GM12878 (cell line): ENCODE measurements at regions not wholly inside any gene's neighbourhood (a gene's known extent, or its start where the extent isn't known, plus 50 kb on each side); places are given as distances from the start of the nearest gene placed in this dataset.

Source experiments
- ATAC-seq: fragments of 200-7000 bp; cut with Tn5 transposase; 3 replicates; pipeline ENCODE4 v1.9.1; 2020; ENCODE audit warnings: mild to moderate bottlenecking, moderate library complexity
- BruUV-seq: library from RNA; stranded (reverse); fragments of 400-500 nt; replicated peaks from 2 replicates; lab custom pipeline; 2021; lab: Mats Ljungman, UMichigan
- CTCF ChIA-PET: fragments of 300-600 bp; sonication (Branson Sonifier 250); formaldehyde crosslinking; extraction: SDS; loops from one replicate; lab custom pipeline; 2021; ENCODE audit warnings: inconsistent platforms; lab: Yijun Ruan, JAX
- POLR2A ChIA-PET: fragments of 350-600 bp; formaldehyde crosslinking; extraction: SDS; loops from one replicate; lab custom pipeline; 2021; ENCODE audit warnings: inconsistent platforms; lab: Charles Lee
- RAD21 ChIA-PET: fragments of 300-600 bp; sonication (Branson Sonifier 250); formaldehyde crosslinking; loops from one replicate; lab custom pipeline; 2023; ENCODE audit warnings: antibody characterized with exemption; ENCODE audit not compliant: unreplicated experiment; lab: Charles Lee
- SMC1A ChIA-PET: fragments of 300-600 bp; sonication (Branson Sonifier 250); formaldehyde crosslinking; loops from one replicate; lab custom pipeline; 2023; ENCODE audit not compliant: unreplicated experiment, uncharacterized antibody; lab: Charles Lee
- DNase-seq: peaks from one replicate; pipeline ENCODE4 v3.0.0-alpha.2; 2011; ENCODE audit warnings: low read depth, low spot score
- FAIRE-seq: peaks from 3 replicates; lab custom pipeline; 2011; peaks lifted over from hg19 to GRCh38; lab: Jason Lieb, UNC
- H2AFZ ChIP-seq: 2 replicates; pipeline ENCODE4 v1.6.0; 2011; ENCODE audit warnings: low read depth, low read length, control low read depth; ENCODE audit not compliant: control insufficient read depth
- H3K27ac ChIP-seq: 2 replicates; pipeline ENCODE4 v1.5.1; 2011; ENCODE audit warnings: control low read depth; ENCODE audit not compliant: control insufficient read depth, insufficient read depth
- H3K27me3 ChIP-seq, 2 experiments: replicated peaks in 1 of 2; 2 replicates each; pipeline versions ENCODE4 v1.6.0 to v1.6.1; 2011; ENCODE audit warnings: low read length in 1 of 2; ENCODE audit not compliant: control insufficient read depth in 2 of 2, insufficient read depth in 2 of 2
- H3K36me3 ChIP-seq, 2 experiments: 2 replicates each; pipeline ENCODE4 v1.5.1; 2011; ENCODE audit warnings: low read length in 1 of 2; ENCODE audit not compliant: control insufficient read depth in 2 of 2, insufficient read depth in 2 of 2
- H3K4me1 ChIP-seq: 2 replicates; pipeline ENCODE4 v1.6.1; 2011; ENCODE audit warnings: mild to moderate bottlenecking, low read length, moderate library complexity, mixed read lengths; ENCODE audit not compliant: control insufficient read depth, insufficient read depth
- H3K4me2 ChIP-seq: 2 replicates; pipeline ENCODE4 v1.6.0; 2011; ENCODE audit warnings: control low read depth; ENCODE audit not compliant: control insufficient read depth, insufficient read depth
- H3K4me3 ChIP-seq: fragments of 200-600 bp; sonication (generic); 2 replicates; pipeline ENCODE4 v1.5.1; 2016
- H3K79me2 ChIP-seq: 2 replicates; pipeline ENCODE4 v1.6.0; 2011; ENCODE audit warnings: low read length; ENCODE audit not compliant: control insufficient read depth, insufficient read depth
- H3K9ac ChIP-seq: 2 replicates; pipeline ENCODE4 v1.8.0; 2011; ENCODE audit warnings: low read length, control low read depth, mixed read lengths; ENCODE audit not compliant: control insufficient read depth, insufficient read depth
- H3K9me3 ChIP-seq: replicated peaks from 3 replicates; pipeline ENCODE4 v1.5.1; 2011; ENCODE audit warnings: mild to moderate bottlenecking, low read length; ENCODE audit not compliant: control insufficient read depth, insufficient read depth
- H4K20me1 ChIP-seq: 2 replicates; pipeline ENCODE4 v1.6.0; 2011; ENCODE audit not compliant: control insufficient read depth, insufficient read depth
- BCL3 ChIP-seq: IDR thresholded peaks from 2 replicates; pipeline ENCODE4 v1.6.1; 2011; ENCODE audit warnings: borderline replicate concordance, low read depth, mild to moderate bottlenecking, moderate library complexity, low read length; ENCODE audit not compliant: insufficient read depth, poor library complexity, severe bottlenecking
- CREB1 ChIP-seq: IDR thresholded peaks from 2 replicates; pipeline ENCODE4 v1.6.1; 2012; ENCODE audit warnings: low read depth, mild to moderate bottlenecking, inconsistent platforms
- ETV6 ChIP-seq, 2 experiments: fragments of 450-650 bp in 1 of 2; IDR thresholded peaks in 1 of 2; conservative IDR thresholded peaks in 1 of 2; 2 replicates each; pipeline ENCODE4 v1.6.1; 2014; ENCODE audit warnings: antibody characterized with exemption in 1 of 2, borderline replicate concordance in 1 of 2, low read depth in 1 of 2, mild to moderate bottlenecking in 1 of 2, moderate library complexity in 1 of 2
- FOS ChIP-seq: IDR thresholded peaks from 3 replicates; pipeline ENCODE4 v1.6.1; 2011; ENCODE audit warnings: borderline replicate concordance; ENCODE audit not compliant: insufficient read length; ENCODE audit errors: extremely low read depth
- JUND ChIP-seq: IDR thresholded peaks from 2 replicates; pipeline ENCODE4 v1.6.1; 2012; ENCODE audit warnings: low read depth, mild to moderate bottlenecking, low read length, improper control_type of control experiment, moderate library complexity
- KLF5 ChIP-seq: fragments of 450-650 bp; IDR thresholded peaks from 2 replicates; pipeline ENCODE4 v1.6.1; 2014; ENCODE audit warnings: mild to moderate bottlenecking; ENCODE audit not compliant: partially characterized antibody
- PKNOX1 ChIP-seq: fragments of 450-650 bp; IDR thresholded peaks from 2 replicates; pipeline ENCODE4 v1.6.1; 2016; ENCODE audit warnings: mild to moderate bottlenecking
- RBBP5 ChIP-seq: fragments of 200-600 bp; sonication (generic); conservative IDR thresholded peaks from 2 replicates; pipeline ENCODE4 v1.6.1; 2016
- RELB ChIP-seq: fragments of 450-650 bp; IDR thresholded peaks from 2 replicates; pipeline ENCODE4 v1.6.1; 2017; ENCODE audit warnings: low read depth, mild to moderate bottlenecking, moderate library complexity
- REST ChIP-seq: IDR thresholded peaks from 2 replicates; pipeline ENCODE4 v1.6.1; 2012; ENCODE audit warnings: mild to moderate bottlenecking, low read depth, low read length
- TCF3 ChIP-seq: IDR thresholded peaks from 2 replicates; pipeline ENCODE4 v1.6.1; 2012; ENCODE audit warnings: low read depth, mild to moderate bottlenecking, low read length, borderline replicate concordance; ENCODE audit not compliant: insufficient read depth
- WGBS: methylation state at CpG from one replicate; pipeline ENCODE4 v1.1.6; 2016; ENCODE audit warnings: low lambda C conversion rate; ENCODE audit not compliant: insufficient replicate concordance, insufficient coverage; ENCODE audit errors: missing lambda C conversion rate; 5-methylcytosine and 5-hydroxymethylcytosine counted together
- in situ Hi-C: fragments of 300-500 bp; cut with MboI; formaldehyde crosslinking; loops from 9 replicates; pipeline ENCODE4 v1.14.3; 2018; ENCODE audit warnings: mixed read lengths
- intact Hi-C: fragments of 100-400 bp; cut with micrococcal nuclease; formaldehyde crosslinking; loops from one replicate; pipeline ENCODE4 v1.14.2; 2022; ENCODE audit not compliant: unreplicated experiment

- no peak overlapping the region for H3K9ac ChIP-seq
- no peak overlapping the region for H3K4me3 ChIP-seq
- H3K79me2 ChIP-seq, result no peaks in the 10 kb centered on the region
- H3K27ac ChIP-seq, result no peak overlapping the region
- no peak overlapping the region for H3K4me2 ChIP-seq
- H3K36me3 ChIP-seq, result no peaks in the 10 kb centered on the region
- ChIA-PET POLR2A (no interaction called here), SMC1A (interaction anchor here (0.6 kb wide), 1 partner anchor 156 kb away, joined by 3 read pairs; no protein-coding TSS in a partner anchor), RAD21 (no interaction called here), CTCF (no interaction called here)
- no peak for ATAC-seq
- FAIRE-seq, result no peak
- no peaks in the 10 kb centered on the region for H3K9me3 ChIP-seq
- no peak for TF ChIP-seq RBBP5
- TF ChIP-seq JUND, result no peak
- TF ChIP-seq KLF5, result no peak
- no peak for TF ChIP-seq TCF3
- TF ChIP-seq ETV6 (conservative IDR thresholded peaks at IDR 0.05 in 1 of 2, IDR thresholded peaks at IDR 0.05 in 1 of 2; ENCODE audit: borderline replicate concordance in 1 of 2, low read depth in 1 of 2), result no peak
- TF ChIP-seq PKNOX1, result no peak
- TF ChIP-seq FOS, result no peak
- TF ChIP-seq BCL3, result no peak
- no peak for TF ChIP-seq CREB1
- TF ChIP-seq RELB, result no peak
- no peak for TF ChIP-seq REST
- 2% methylated on average over 2 of the region's 2 CpGs for WGBS
- in situ Hi-C loops, result no loop called here
- no peaks in the 10 kb centered on the region for H4K20me1 ChIP-seq
- intact Hi-C loops, result no loop called here
- H3K27me3 ChIP-seq, result 0 out of 4 replicates have a peak, but pooled peaks cover 0 to 3% of the 10 kb centered on the region in 2 experiments
- no peak overlapping the region for H2AFZ ChIP-seq
- no TSS peak for BruUV-seq
- DNase-seq, result no peak
- no peaks in the 10 kb centered on the region for H3K4me1 ChIP-seq
Observed at GRCh38 chr18:60503199-60503598, 130.6 kb upstream of the MC4R start.
